B cell (primary cell): ENCODE measurements at regions not wholly inside any gene's neighbourhood (a gene's known extent, or its start where the extent isn't known, plus 50 kb on each side); places are given as distances from the start of the nearest gene placed in this dataset.

Experiments used
- CTCF ChIP-seq: fragments of 200-600 bp; IDR thresholded peaks from one replicate; pipeline ENCODE4 v1.8.0; 2022; ENCODE audit warnings: antibody characterized with exemption, mild to moderate bottlenecking
- EZH2 ChIP-seq: IDR thresholded peaks from 2 replicates; pipeline ENCODE4 v1.6.1; 2012; ENCODE audit warnings: borderline replicate concordance, low read depth, mild to moderate bottlenecking, moderate library complexity, low read length; ENCODE audit not compliant: insufficient read depth, poor library complexity, severe bottlenecking

DNA sequence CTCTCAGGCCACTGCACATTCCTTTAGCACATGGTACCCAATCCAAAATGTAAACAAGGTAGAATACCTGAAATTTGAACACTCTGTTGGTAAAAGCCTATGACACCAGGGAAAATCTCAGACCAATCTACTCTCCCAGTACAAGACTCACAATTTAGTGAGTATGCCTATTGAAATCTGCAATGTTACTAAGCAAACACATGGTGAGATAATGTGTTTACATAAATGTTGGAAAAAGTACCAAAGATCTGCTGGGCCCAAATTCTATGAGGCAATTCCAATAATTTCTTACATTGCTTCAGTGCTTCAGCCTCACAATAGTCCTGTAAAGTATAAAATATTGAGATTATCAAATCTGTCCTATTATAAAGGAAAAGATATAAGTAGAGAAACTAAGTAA lies 536.1 kb downstream of the PYDC2 start:
- TF ChIP-seq CTCF (no peak), EZH2 (no peak)
